Stomach (tissue), 8 donors: ENCODE measurements at regions not wholly inside any gene's neighbourhood (a gene's known extent, or its start where the extent isn't known, plus 50 kb on each side); places are given as distances from the start of the nearest gene placed in this dataset.

Experiments
- DNase-seq, 2 donors: peaks; one replicate each; pipeline versions ENCODE4 v3.0.0 to v3.0.0-alpha.2; 2013 to 2019
- H3K27ac ChIP-seq, 5 donors: fragments of 200-600 bp in 4 of 5; sonication (generic) in 4 of 5; one replicate each; pipeline ENCODE4 v1.5.1; 2013 to 2019; ENCODE audit warnings: mild to moderate bottlenecking in 1 of 5, moderate library complexity in 1 of 5
- H3K27me3 ChIP-seq, 3 donors: fragments of 200-600 bp; sonication (generic); one replicate each; pipeline ENCODE4 v1.5.1; 2017 to 2019; ENCODE audit warnings: mixed run types in 1 of 3
- H3K36me3 ChIP-seq, 4 donors: fragments of 200-600 bp; sonication (generic); 1 replicate in 3 of 4; 2 replicates in 1 of 4; pipeline ENCODE4 v1.5.1; 2016 to 2019
- H3K4me1 ChIP-seq, 4 donors: fragments of 200-600 bp; sonication (generic); one replicate each; pipeline ENCODE4 v1.5.1; 2016 to 2019
- H3K4me3 ChIP-seq, 4 donors: fragments of 200-600 bp; sonication (generic) in 3 of 4; one replicate each; pipeline ENCODE4 v1.5.1; 2016 to 2019; ENCODE audit warnings: mild to moderate bottlenecking in 1 of 4
- H3K9me3 ChIP-seq, 4 donors: fragments of 200-600 bp; sonication (generic); one replicate each; pipeline ENCODE4 v1.5.1; 2016 to 2019
- EP300 ChIP-seq: sonication (generic); formaldehyde crosslinking; IDR thresholded peaks from one replicate; pipeline ENCODE4 v1.6.1; 2017; ENCODE audit warnings: antibody characterized with exemption
- POLR2A ChIP-seq, 4 donors: fragments of 450-650 bp; IDR thresholded peaks; one replicate each; pipeline ENCODE4 v1.6.1; 2016; ENCODE audit warnings: antibody characterized with exemption in 4 of 4, control low read depth in 2 of 4, mild to moderate bottlenecking in 1 of 4, moderate library complexity in 1 of 4
- POLR2AphosphoS5 ChIP-seq, 3 donors: sonication (generic); formaldehyde crosslinking; IDR thresholded peaks; one replicate each; pipeline ENCODE4 v1.6.1; 2016; ENCODE audit warnings: antibody characterized with exemption in 3 of 3
- WGBS, 5 donors: extraction: QIAGEN DNeasy Blood & Tissue Kit in 3 of 5; methylation state at CpG; one replicate each; pipeline versions ENCODE4 v1.1.5 to v1.1.7; 2013 to 2018; 5-methylcytosine and 5-hydroxymethylcytosine counted together
- intact Hi-C: fragments of 100-400 bp; cut with DNase I; formaldehyde crosslinking; loops from one replicate; pipeline ENCODE4 v1.15.1; 2023; ENCODE audit warnings: low total_unique reads
- TF ChIP-seq, protein P1 (sequence below), 7 experiments: fragments of 450-650 bp in 4 of 7; fragments of 200-600 bp in 3 of 7; sonication (generic) in 3 of 7; IDR thresholded peaks; one replicate each; pipeline ENCODE4 v1.5.1; 2016 to 2019; ENCODE audit warnings: antibody characterized with exemption in 7 of 7, control low read depth in 2 of 7, mild to moderate bottlenecking in 1 of 7
- donor health status: healthy with polysubstance abuse.
- donor health status: Bipolar disorder and iron deficiency.
- donor health status: healthy.

DNA sequence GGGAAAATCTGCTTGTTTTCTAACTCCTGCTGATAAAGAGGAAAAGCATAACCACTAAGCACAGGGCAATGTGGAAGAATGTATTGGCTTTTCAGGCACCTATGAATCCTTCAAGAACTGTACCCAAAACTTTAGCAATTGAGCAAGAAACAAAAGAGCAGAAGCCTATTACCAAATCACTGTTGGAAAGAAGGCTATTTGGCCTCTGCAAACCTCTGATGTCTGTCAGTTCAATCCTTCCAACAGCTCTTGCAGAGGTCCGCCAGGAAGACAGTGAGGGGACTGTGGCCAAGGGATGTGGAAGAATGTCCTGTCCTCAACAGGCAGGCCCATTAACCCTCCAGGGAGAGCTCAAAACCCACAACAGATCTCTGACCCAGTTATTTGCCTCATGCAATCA lies 328.6 kb downstream of the ENC1 start:
- Histone ChIP-seq H3K4me3 (no peak overlapping the region), H3K27ac (no peak overlapping the region), H3K27me3 (no peaks in the 10 kb centered on the region), H3K9me3 (no peaks in the 10 kb centered on the region), H3K4me1 (peaks cover 0 to 10% (median 7%) of the 10 kb centered on the region in 4 donors), H3K36me3 (no peaks in the 10 kb centered on the region)
- intact Hi-C loops, result no loop called here
- TF ChIP-seq, protein P1, sequence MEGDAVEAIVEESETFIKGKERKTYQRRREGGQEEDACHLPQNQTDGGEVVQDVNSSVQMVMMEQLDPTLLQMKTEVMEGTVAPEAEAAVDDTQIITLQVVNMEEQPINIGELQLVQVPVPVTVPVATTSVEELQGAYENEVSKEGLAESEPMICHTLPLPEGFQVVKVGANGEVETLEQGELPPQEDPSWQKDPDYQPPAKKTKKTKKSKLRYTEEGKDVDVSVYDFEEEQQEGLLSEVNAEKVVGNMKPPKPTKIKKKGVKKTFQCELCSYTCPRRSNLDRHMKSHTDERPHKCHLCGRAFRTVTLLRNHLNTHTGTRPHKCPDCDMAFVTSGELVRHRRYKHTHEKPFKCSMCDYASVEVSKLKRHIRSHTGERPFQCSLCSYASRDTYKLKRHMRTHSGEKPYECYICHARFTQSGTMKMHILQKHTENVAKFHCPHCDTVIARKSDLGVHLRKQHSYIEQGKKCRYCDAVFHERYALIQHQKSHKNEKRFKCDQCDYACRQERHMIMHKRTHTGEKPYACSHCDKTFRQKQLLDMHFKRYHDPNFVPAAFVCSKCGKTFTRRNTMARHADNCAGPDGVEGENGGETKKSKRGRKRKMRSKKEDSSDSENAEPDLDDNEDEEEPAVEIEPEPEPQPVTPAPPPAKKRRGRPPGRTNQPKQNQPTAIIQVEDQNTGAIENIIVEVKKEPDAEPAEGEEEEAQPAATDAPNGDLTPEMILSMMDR (IDR thresholded peaks at IDR 0.05), result no peak
- TF ChIP-seq EP300, result no peak
- TF ChIP-seq POLR2AphosphoS5 (IDR thresholded peaks at IDR 0.05), result no peak
- TF ChIP-seq POLR2A (IDR thresholded peaks at IDR 0.05), result no peak
- WGBS, 5 donors, result 85 to 100% (median 94%) methylated on average over 1 of the region's 1 CpG
- no peak for DNase-seq

DNA sequence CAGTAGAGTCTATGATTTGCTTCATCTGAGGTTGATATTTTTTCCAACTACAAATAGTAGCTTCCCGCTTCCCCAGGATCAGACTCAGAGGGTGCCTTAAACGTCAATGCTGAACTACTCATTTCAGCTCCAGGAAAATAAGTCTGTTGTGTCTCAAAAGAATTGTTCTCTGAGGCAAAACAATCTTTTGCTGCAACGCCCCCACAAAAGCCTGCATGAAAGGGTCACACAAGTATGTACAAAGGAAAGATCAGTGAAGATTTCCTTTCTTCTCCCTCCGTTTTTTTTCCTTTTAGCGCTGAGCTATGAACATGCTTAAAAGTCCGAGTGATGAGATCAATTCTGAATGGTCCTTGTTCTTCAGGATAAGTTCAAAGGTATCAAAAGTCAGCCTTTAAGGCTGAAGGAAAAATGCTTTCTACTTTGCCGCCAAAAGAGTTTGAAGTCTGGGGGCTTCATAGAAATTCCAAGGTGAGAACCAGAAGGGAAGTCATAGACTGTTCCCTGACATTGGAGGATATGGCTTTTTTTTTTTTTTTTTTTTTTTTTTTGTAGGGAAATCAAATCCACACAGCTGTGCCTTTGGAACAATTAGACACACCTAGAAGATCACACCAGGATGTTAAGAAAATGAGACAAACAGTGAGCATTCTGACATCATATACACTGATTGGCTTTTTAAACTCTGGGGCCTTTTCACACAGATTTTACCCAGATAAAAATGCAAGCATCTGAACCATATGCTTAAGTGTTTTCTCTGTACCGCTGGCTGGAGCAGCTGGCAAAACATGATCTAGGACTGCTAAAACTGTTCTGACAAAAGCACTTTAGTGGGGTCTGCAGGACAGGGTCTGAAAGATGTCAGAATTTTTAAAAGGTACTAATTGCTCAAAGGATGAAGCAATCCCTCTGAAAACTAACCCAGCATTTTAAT lies 329.3 kb downstream of the ENC1 start:
- H3K4me1 ChIP-seq, result peaks cover 0 to 8% (median 4%) of the 10 kb centered on the region in 4 donors
- no peaks in the 10 kb centered on the region for H3K27me3 ChIP-seq
- H3K36me3 ChIP-seq, result no peaks in the 10 kb centered on the region
- 81 to 89% (median 85%) methylated on average over 8 of the region's 8 CpGs for WGBS, 5 donors
- intact Hi-C loops, result no loop called here
- no peak overlapping the region for H3K27ac ChIP-seq
- no peak overlapping the region for H3K4me3 ChIP-seq
- no peaks in the 10 kb centered on the region for H3K9me3 ChIP-seq
- DNase-seq, result no peak
- TF ChIP-seq EP300, result no peak
- TF ChIP-seq, protein P1 (IDR thresholded peaks at IDR 0.05), result no peak
- TF ChIP-seq POLR2A (IDR thresholded peaks at IDR 0.05), result no peak
- no peak for TF ChIP-seq POLR2AphosphoS5 (IDR thresholded peaks at IDR 0.05)

DNA sequence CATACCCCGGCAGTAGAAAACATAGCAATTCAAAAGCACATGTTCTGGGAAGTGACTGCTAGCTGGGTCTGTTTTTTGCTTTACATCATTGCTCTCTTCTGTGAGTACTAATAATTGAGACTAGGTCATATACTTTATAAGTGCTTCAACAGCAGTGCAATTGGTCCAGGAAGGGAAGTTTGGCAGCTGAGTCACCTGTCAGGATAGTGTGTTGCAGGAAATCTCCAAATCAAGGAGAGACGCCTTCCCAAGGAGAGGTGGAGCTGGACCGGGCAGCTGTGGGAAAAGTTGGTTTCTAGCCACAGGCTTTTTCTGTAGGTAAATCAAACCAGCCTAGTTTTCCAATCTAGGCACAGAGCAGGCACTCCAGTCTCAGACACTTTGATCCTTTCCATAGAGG lies 330.1 kb downstream of the ENC1 start:
- Histone ChIP-seq H3K27ac (no peak overlapping the region), H3K27me3 (no peaks in the 10 kb centered on the region), H3K4me3 (no peak overlapping the region), H3K4me1 (no peaks in the 10 kb centered on the region), H3K9me3 (no peaks in the 10 kb centered on the region), H3K36me3 (no peaks in the 10 kb centered on the region)
- DNase-seq, result no peak
- intact Hi-C loops, result no loop called here
- TF ChIP-seq POLR2A (IDR thresholded peaks at IDR 0.05) (no peak), POLR2AphosphoS5 (IDR thresholded peaks at IDR 0.05) (no peak), EP300 (no peak)
- TF ChIP-seq, protein P1 (IDR thresholded peaks at IDR 0.05), result no peak
- 73 to 82% (median 80%) methylated on average over 3 of the region's 3 CpGs for WGBS, 5 donors

DNA sequence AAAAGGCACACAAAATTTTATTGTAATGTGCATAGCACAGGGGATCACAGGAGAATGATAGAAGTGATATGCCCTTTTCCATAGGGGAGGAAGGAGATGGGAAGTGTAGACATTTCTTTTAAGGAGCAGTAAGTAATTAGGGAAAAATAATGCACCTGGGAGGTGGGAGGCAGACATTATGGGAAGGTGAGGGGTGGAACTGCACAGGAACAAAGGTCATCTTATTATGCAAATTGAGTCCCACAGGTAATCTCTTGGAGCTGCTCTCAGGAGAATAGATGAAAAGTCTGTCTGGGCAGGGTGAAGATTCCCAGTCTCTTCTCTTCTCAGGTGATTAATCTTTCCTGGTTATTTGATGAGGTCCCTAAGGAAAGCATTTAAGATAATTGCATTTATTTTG lies 331.5 kb downstream of the ENC1 start:
- no peak for DNase-seq
- intact Hi-C loops, result no loop called here
- no peak overlapping the region for H3K27ac ChIP-seq
- H3K36me3 ChIP-seq, result no peaks in the 10 kb centered on the region
- no peaks in the 10 kb centered on the region for H3K27me3 ChIP-seq
- no peak overlapping the region for H3K4me3 ChIP-seq
- H3K9me3 ChIP-seq, result no peaks in the 10 kb centered on the region
- TF ChIP-seq POLR2A (IDR thresholded peaks at IDR 0.05) (no peak), EP300 (no peak), POLR2AphosphoS5 (IDR thresholded peaks at IDR 0.05) (no peak)
- TF ChIP-seq, protein P1 (IDR thresholded peaks at IDR 0.05), result no peak
- H3K4me1 ChIP-seq, result no peaks in the 10 kb centered on the region
